GM12878 (cell line): ENCODE measurements at regions not wholly inside any gene's neighbourhood (a gene's known extent, or its start where the extent isn't known, plus 50 kb on each side); places are given as distances from the start of the nearest gene placed in this dataset.

Experiments
- ATAC-seq: fragments of 200-7000 bp; cut with Tn5 transposase; 3 replicates; pipeline ENCODE4 v1.9.1; 2020; ENCODE audit warnings: mild to moderate bottlenecking, moderate library complexity
- BruUV-seq: library from RNA; stranded (reverse); fragments of 400-500 nt; replicated peaks from 2 replicates; lab custom pipeline; 2021; lab: Mats Ljungman, UMichigan
- CTCF ChIA-PET: fragments of 300-600 bp; sonication (Branson Sonifier 250); formaldehyde crosslinking; extraction: SDS; loops from one replicate; lab custom pipeline; 2021; ENCODE audit warnings: inconsistent platforms; lab: Yijun Ruan, JAX
- POLR2A ChIA-PET: fragments of 350-600 bp; formaldehyde crosslinking; extraction: SDS; loops from one replicate; lab custom pipeline; 2021; ENCODE audit warnings: inconsistent platforms; lab: Charles Lee
- RAD21 ChIA-PET: fragments of 300-600 bp; sonication (Branson Sonifier 250); formaldehyde crosslinking; loops from one replicate; lab custom pipeline; 2023; ENCODE audit warnings: antibody characterized with exemption; ENCODE audit not compliant: unreplicated experiment; lab: Charles Lee
- SMC1A ChIA-PET: fragments of 300-600 bp; sonication (Branson Sonifier 250); formaldehyde crosslinking; loops from one replicate; lab custom pipeline; 2023; ENCODE audit not compliant: unreplicated experiment, uncharacterized antibody; lab: Charles Lee
- DNase-seq: peaks from one replicate; pipeline ENCODE4 v3.0.0-alpha.2; 2011; ENCODE audit warnings: low read depth, low spot score
- FAIRE-seq: peaks from 3 replicates; lab custom pipeline; 2011; peaks lifted over from hg19 to GRCh38; lab: Jason Lieb, UNC
- H2AFZ ChIP-seq: 2 replicates; pipeline ENCODE4 v1.6.0; 2011; ENCODE audit warnings: low read depth, low read length, control low read depth; ENCODE audit not compliant: control insufficient read depth
- H3K27ac ChIP-seq: 2 replicates; pipeline ENCODE4 v1.5.1; 2011; ENCODE audit warnings: control low read depth; ENCODE audit not compliant: control insufficient read depth, insufficient read depth
- H3K27me3 ChIP-seq, 2 experiments: replicated peaks in 1 of 2; 2 replicates each; pipeline versions ENCODE4 v1.6.0 to v1.6.1; 2011; ENCODE audit warnings: low read length in 1 of 2; ENCODE audit not compliant: control insufficient read depth in 2 of 2, insufficient read depth in 2 of 2
- H3K36me3 ChIP-seq, 2 experiments: 2 replicates each; pipeline ENCODE4 v1.5.1; 2011; ENCODE audit warnings: low read length in 1 of 2; ENCODE audit not compliant: control insufficient read depth in 2 of 2, insufficient read depth in 2 of 2
- H3K4me1 ChIP-seq: 2 replicates; pipeline ENCODE4 v1.6.1; 2011; ENCODE audit warnings: mild to moderate bottlenecking, low read length, moderate library complexity, mixed read lengths; ENCODE audit not compliant: control insufficient read depth, insufficient read depth
- H3K4me2 ChIP-seq: 2 replicates; pipeline ENCODE4 v1.6.0; 2011; ENCODE audit warnings: control low read depth; ENCODE audit not compliant: control insufficient read depth, insufficient read depth
- H3K4me3 ChIP-seq: fragments of 200-600 bp; sonication (generic); 2 replicates; pipeline ENCODE4 v1.5.1; 2016
- H3K79me2 ChIP-seq: 2 replicates; pipeline ENCODE4 v1.6.0; 2011; ENCODE audit warnings: low read length; ENCODE audit not compliant: control insufficient read depth, insufficient read depth
- H3K9ac ChIP-seq: 2 replicates; pipeline ENCODE4 v1.8.0; 2011; ENCODE audit warnings: low read length, control low read depth, mixed read lengths; ENCODE audit not compliant: control insufficient read depth, insufficient read depth
- H3K9me3 ChIP-seq: replicated peaks from 3 replicates; pipeline ENCODE4 v1.5.1; 2011; ENCODE audit warnings: mild to moderate bottlenecking, low read length; ENCODE audit not compliant: control insufficient read depth, insufficient read depth
- H4K20me1 ChIP-seq: 2 replicates; pipeline ENCODE4 v1.6.0; 2011; ENCODE audit not compliant: control insufficient read depth, insufficient read depth
- BCL3 ChIP-seq: IDR thresholded peaks from 2 replicates; pipeline ENCODE4 v1.6.1; 2011; ENCODE audit warnings: borderline replicate concordance, low read depth, mild to moderate bottlenecking, moderate library complexity, low read length; ENCODE audit not compliant: insufficient read depth, poor library complexity, severe bottlenecking
- CHD4 ChIP-seq: fragments of 200-600 bp; sonication (generic); IDR thresholded peaks from 2 replicates; pipeline ENCODE4 v1.6.1; 2016; ENCODE audit warnings: mild to moderate bottlenecking
- E4F1 ChIP-seq: fragments of 450-650 bp; IDR thresholded peaks from 2 replicates; pipeline ENCODE4 v1.6.1; 2018; ENCODE audit warnings: borderline replicate concordance, mild to moderate bottlenecking; ENCODE audit not compliant: partially characterized antibody
- ETV6 ChIP-seq, 2 experiments: fragments of 450-650 bp in 1 of 2; IDR thresholded peaks in 1 of 2; conservative IDR thresholded peaks in 1 of 2; 2 replicates each; pipeline ENCODE4 v1.6.1; 2014; ENCODE audit warnings: antibody characterized with exemption in 1 of 2, borderline replicate concordance in 1 of 2, low read depth in 1 of 2, mild to moderate bottlenecking in 1 of 2, moderate library complexity in 1 of 2
- FOXM1 ChIP-seq: IDR thresholded peaks from 2 replicates; pipeline ENCODE4 v1.6.1; 2012; ENCODE audit warnings: low read depth, mild to moderate bottlenecking, inconsistent platforms, low read length, moderate library complexity
- GATAD2B ChIP-seq: fragments of 450-650 bp; conservative IDR thresholded peaks from 2 replicates; pipeline ENCODE4 v1.6.1; 2017; ENCODE audit warnings: low read depth, mild to moderate bottlenecking, moderate library complexity
- MAX ChIP-seq: IDR thresholded peaks from 2 replicates; pipeline ENCODE4 v1.6.1; 2012; ENCODE audit warnings: low read depth, low read length, improper control_type of control experiment
- PAX5 ChIP-seq: IDR thresholded peaks from 2 replicates; pipeline ENCODE4 v1.6.1; 2011; ENCODE audit warnings: low read depth, low read length, borderline replicate concordance
- POLR2AphosphoS5 ChIP-seq: IDR thresholded peaks from 2 replicates; pipeline ENCODE4 v1.6.1; 2011; ENCODE audit warnings: mild to moderate bottlenecking, low read length, inconsistent platforms
- RFX5 ChIP-seq: IDR thresholded peaks from 2 replicates; pipeline ENCODE4 v1.6.1; 2011; ENCODE audit warnings: low read depth, low read length, improper control_type of control experiment
- SUPT20H ChIP-seq: IDR thresholded peaks from 2 replicates; pipeline ENCODE4 v1.6.1; 2011; ENCODE audit warnings: low read depth, mild to moderate bottlenecking, low read length, moderate library complexity, borderline replicate concordance; ENCODE audit not compliant: control insufficient read depth
- SUZ12 ChIP-seq: fragments of 200-600 bp; sonication (generic); IDR thresholded peaks from one replicate; pipeline ENCODE4 v1.6.1; 2018; ENCODE audit warnings: antibody characterized with exemption, mild to moderate bottlenecking; ENCODE audit not compliant: unreplicated experiment
- TCF7 ChIP-seq: IDR thresholded peaks from 2 replicates; pipeline ENCODE4 v1.6.1; 2014; ENCODE audit warnings: antibody characterized with exemption, borderline replicate concordance
- ZNF384 ChIP-seq: IDR thresholded peaks from 2 replicates; pipeline ENCODE4 v1.6.1; 2012; ENCODE audit warnings: low read depth, mild to moderate bottlenecking, low read length, improper control_type of control experiment, borderline replicate concordance
- ZZZ3 ChIP-seq: IDR thresholded peaks from 2 replicates; pipeline ENCODE4 v1.6.1; 2011; ENCODE audit warnings: low read depth; ENCODE audit not compliant: control insufficient read depth, insufficient read length
- WGBS: methylation state at CpG from one replicate; pipeline ENCODE4 v1.1.6; 2016; ENCODE audit warnings: low lambda C conversion rate; ENCODE audit not compliant: insufficient replicate concordance, insufficient coverage; ENCODE audit errors: missing lambda C conversion rate; 5-methylcytosine and 5-hydroxymethylcytosine counted together
- in situ Hi-C: fragments of 300-500 bp; cut with MboI; formaldehyde crosslinking; loops from 9 replicates; pipeline ENCODE4 v1.14.3; 2018; ENCODE audit warnings: mixed read lengths
- intact Hi-C: fragments of 100-400 bp; cut with micrococcal nuclease; formaldehyde crosslinking; loops from one replicate; pipeline ENCODE4 v1.14.2; 2022; ENCODE audit not compliant: unreplicated experiment

DNA sequence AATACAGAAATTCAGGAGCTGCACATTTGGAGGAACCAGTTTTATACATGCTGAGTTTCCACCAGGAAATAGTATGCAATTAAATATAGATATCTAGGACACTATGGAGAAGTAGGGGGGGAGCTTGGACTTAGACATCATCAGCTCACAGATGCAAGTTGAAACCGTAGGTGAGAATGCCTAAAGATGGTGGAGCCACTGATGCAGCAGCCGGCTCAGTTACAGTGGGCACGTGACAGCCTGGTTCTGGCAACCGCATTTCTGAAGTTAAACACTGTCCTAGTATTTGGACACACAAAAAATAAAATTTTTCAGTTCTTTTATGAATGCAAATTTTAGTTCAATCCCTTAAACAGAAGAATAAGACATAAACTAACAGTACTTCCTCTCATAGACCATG lies 91.5 kb upstream of the FRY start:
- DNase-seq (no peak), FAIRE-seq (no peak), ATAC-seq (no peak)
- no TSS peak for BruUV-seq
- Histone ChIP-seq H3K9ac (no peak overlapping the region), H3K4me2 (no peak overlapping the region), H3K36me3 (no peaks in the 10 kb centered on the region), H3K4me1 (no peaks in the 10 kb centered on the region), H2AFZ (no peak overlapping the region), H3K27ac (no peak overlapping the region), H3K27me3 (no peaks in the 10 kb centered on the region)
- ChIA-PET POLR2A (no interaction called here), CTCF (interaction anchor here (1.9 to 2.0 kb wide), 2 partner anchors 8 to 11 kb away, joined by 5 to 6 read pairs; no protein-coding TSS in a partner anchor), RAD21 (interaction anchor here (1.7 kb wide), 1 partner anchor 30 kb away, joined by 6 read pairs; no protein-coding TSS in a partner anchor), SMC1A (interaction anchor here (1.8 kb wide), 1 partner anchor 9 kb away, joined by 4 read pairs; no protein-coding TSS in a partner anchor)
- intact Hi-C loops (no loop called here), in situ Hi-C loops (no loop called here)
- TF ChIP-seq SUZ12 (no peak), POLR2AphosphoS5 (no peak), ZNF384 (no peak), E4F1 (no peak), GATAD2B (no peak), ZZZ3 (no peak), MAX (no peak), SUPT20H (no peak), CHD4 (no peak), ETV6 (conservative IDR thresholded peaks at IDR 0.05 in 1 of 2, IDR thresholded peaks at IDR 0.05 in 1 of 2; ENCODE audit: borderline replicate concordance in 1 of 2, low read depth in 1 of 2) (no peak), BCL3 (no peak), TCF7 (no peak), RFX5 (no peak), FOXM1 (no peak), PAX5 (no peak)
- TF ChIP-seq, all 136 proteins: peak for 0
- Histone ChIP-seq H3K4me3 (no peak overlapping the region), H3K9me3 (no peaks in the 10 kb centered on the region), H3K79me2 (no peaks in the 10 kb centered on the region), H4K20me1 (no peaks in the 10 kb centered on the region)
- WGBS = 77% methylated on average over 4 of the region's 4 CpGs
